HCT116 (cell line): ENCODE measurements at regions not wholly inside any gene's neighbourhood (a gene's known extent, or its start where the extent isn't known, plus 50 kb on each side); places are given as distances from the start of the nearest gene placed in this dataset.

Experiments used
- CTCF ChIP-seq, 3 experiments: fragments of 200-600 bp in 1 of 3; sonication (generic) in 1 of 3; IDR thresholded peaks in 2 of 3; conservative IDR thresholded peaks in 1 of 3; 2 replicates each; pipeline ENCODE4 v1.5.1; 2012 to 2017; ENCODE audit warnings: low read depth in 2 of 3, low read length in 2 of 3, antibody characterized with exemption in 1 of 3, borderline replicate concordance in 1 of 3, control low read depth in 1 of 3, mild to moderate bottlenecking in 1 of 3, mixed read lengths in 1 of 3, mixed run types in 1 of 3, moderate library complexity in 1 of 3; ENCODE audit not compliant: insufficient read depth in 1 of 3
- MAX ChIP-seq: IDR thresholded peaks from 2 replicates; pipeline ENCODE4 v1.6.1; 2012
- YY1 ChIP-seq: IDR thresholded peaks from 2 replicates; pipeline ENCODE4 v1.6.1; 2011; ENCODE audit warnings: low read length, low read depth, moderate library complexity, mild to moderate bottlenecking; ENCODE audit not compliant: insufficient replicate concordance; ENCODE audit errors: extremely low read depth
- TF ChIP-seq, protein P1 (sequence below): IDR thresholded peaks from 2 replicates; pipeline ENCODE4 v1.6.1; 2012; ENCODE audit warnings: low read depth

- TF ChIP-seq YY1 (no peak), CTCF (IDR thresholded peaks at IDR 0.05 in 2 of 3, conservative IDR thresholded peaks at IDR 0.05 in 1 of 3; ENCODE audit: borderline replicate concordance in 1 of 3, insufficient read depth in 1 of 3, low read depth in 2 of 3, low read length in 2 of 3) (no peak), MAX (no peak)
- TF ChIP-seq, protein P1, sequence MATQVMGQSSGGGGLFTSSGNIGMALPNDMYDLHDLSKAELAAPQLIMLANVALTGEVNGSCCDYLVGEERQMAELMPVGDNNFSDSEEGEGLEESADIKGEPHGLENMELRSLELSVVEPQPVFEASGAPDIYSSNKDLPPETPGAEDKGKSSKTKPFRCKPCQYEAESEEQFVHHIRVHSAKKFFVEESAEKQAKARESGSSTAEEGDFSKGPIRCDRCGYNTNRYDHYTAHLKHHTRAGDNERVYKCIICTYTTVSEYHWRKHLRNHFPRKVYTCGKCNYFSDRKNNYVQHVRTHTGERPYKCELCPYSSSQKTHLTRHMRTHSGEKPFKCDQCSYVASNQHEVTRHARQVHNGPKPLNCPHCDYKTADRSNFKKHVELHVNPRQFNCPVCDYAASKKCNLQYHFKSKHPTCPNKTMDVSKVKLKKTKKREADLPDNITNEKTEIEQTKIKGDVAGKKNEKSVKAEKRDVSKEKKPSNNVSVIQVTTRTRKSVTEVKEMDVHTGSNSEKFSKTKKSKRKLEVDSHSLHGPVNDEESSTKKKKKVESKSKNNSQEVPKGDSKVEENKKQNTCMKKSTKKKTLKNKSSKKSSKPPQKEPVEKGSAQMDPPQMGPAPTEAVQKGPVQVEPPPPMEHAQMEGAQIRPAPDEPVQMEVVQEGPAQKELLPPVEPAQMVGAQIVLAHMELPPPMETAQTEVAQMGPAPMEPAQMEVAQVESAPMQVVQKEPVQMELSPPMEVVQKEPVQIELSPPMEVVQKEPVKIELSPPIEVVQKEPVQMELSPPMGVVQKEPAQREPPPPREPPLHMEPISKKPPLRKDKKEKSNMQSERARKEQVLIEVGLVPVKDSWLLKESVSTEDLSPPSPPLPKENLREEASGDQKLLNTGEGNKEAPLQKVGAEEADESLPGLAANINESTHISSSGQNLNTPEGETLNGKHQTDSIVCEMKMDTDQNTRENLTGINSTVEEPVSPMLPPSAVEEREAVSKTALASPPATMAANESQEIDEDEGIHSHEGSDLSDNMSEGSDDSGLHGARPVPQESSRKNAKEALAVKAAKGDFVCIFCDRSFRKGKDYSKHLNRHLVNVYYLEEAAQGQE: no peak
Measured at GRCh38 chr3:46083956-46084355, 56.7 kb upstream of the XCR1 start.
